ENCODE measurements at regions not wholly inside any gene's neighbourhood (a gene's known extent, or its start where the extent isn't known, plus 50 kb on each side); places are given as distances from the start of the nearest gene placed in this dataset.
"Not testable (repeated sequence)": the region's sequence is repeated elsewhere in the genome, so short reads cannot be mapped to it uniquely, and the experiment has no call there.

DNA sequence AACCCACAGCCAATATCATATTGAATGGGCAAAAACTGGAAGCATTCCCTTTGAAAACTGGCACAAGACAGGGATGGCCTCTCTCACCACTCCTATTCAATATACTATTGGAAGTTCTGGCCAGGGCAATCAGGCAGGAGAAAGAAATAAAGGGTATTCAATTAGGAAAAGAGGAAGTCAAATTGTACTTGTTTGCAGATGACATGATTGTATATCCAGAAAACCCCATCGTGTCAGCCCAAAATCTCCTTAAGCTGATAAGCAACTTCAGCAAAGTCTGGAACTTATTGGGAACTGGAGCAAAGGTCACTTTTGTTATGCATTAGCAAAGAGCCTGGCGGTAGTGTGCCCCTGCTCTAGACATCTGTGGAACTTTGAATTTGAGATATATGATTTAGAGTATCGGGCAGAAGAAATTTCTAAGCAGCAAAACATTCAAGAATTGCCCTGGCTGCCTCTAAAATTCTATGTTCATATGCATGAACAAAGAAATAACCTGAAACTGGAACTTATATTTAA lies 53.4 kb upstream of the PSMA1 start:
- not testable (repeated sequence) for H3K36me3 ChIP-seq (ENCODE audit: control insufficient read depth, insufficient read depth, low read length); H3K4me3 ChIP-seq (replicated peaks; ENCODE audit: low read depth, low read length); H3K27me3 ChIP-seq (replicated peaks; ENCODE audit: control insufficient read depth, insufficient read depth, low read length); DNase-seq (ENCODE audit: extremely low read depth, insufficient read length)

DNA sequence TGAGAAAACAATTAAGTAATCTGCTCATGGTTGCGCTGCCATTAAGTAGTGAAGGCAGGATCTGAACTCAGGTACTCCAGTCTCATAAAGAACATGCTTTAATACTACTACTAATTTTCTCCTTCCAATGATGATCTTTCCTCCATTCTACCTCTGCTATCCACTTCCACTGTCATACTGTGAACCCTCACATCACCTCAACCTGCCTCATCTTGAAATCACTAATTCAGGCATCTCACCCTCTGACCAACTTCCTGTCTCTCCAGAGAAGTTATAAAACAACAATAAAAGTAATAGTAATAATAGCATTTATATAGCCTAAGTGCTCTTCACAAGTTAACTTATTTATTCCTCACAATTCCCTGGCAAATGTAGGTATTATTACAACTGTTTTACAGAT lies 57.1 kb upstream of the PSMA1 start:
- Histone ChIP-seq H3K36me3 (ENCODE audit: control insufficient read depth, insufficient read depth, low read length) (no peaks in the 10 kb centered on the region), H3K4me3 (replicated peaks; ENCODE audit: low read depth, low read length) (no peak overlapping the region), H3K27me3 (replicated peaks; ENCODE audit: control insufficient read depth, insufficient read depth, low read length) (no peaks in the 10 kb centered on the region)
- TF ChIP-seq, protein P1, sequence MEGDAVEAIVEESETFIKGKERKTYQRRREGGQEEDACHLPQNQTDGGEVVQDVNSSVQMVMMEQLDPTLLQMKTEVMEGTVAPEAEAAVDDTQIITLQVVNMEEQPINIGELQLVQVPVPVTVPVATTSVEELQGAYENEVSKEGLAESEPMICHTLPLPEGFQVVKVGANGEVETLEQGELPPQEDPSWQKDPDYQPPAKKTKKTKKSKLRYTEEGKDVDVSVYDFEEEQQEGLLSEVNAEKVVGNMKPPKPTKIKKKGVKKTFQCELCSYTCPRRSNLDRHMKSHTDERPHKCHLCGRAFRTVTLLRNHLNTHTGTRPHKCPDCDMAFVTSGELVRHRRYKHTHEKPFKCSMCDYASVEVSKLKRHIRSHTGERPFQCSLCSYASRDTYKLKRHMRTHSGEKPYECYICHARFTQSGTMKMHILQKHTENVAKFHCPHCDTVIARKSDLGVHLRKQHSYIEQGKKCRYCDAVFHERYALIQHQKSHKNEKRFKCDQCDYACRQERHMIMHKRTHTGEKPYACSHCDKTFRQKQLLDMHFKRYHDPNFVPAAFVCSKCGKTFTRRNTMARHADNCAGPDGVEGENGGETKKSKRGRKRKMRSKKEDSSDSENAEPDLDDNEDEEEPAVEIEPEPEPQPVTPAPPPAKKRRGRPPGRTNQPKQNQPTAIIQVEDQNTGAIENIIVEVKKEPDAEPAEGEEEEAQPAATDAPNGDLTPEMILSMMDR (IDR thresholded peaks at IDR 0.05; ENCODE audit: insufficient read depth, low read length, poor library complexity, severe bottlenecking), result no peak
- no peak for DNase-seq (ENCODE audit: extremely low read depth, insufficient read length)

DNA sequence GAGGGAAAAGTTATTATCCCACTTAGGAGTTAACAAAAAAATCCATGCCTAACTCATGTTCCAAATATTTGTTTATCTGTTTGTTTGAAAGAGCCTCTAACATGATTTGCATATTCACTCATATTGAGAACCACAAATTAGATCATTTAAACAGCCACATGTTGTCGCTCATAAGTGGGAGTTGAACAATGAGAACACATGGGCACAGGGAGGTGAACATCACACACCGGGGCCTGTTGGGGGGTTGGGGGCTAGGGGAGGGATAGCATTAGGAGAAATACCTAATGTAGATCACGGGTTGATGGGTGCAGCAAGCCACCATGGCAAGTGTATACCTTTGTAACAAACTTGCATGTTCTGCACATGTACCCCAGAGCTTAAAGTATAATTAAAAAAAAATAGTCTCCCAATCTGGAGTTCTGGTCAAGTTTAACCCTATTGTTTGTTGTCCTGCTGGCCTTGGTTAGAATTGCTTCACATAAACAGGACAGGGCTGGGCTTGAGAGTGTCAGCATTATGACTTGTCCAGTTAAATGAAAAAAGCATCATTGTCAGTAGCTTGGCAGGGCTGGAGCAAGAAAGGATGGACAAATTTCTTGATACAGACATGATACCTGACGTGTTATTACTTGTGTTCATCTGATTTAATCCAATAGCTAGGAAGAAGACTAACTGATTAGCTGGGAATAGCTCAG lies 57.8 kb upstream of the PSMA1 start:
- TF ChIP-seq, protein P1 (IDR thresholded peaks at IDR 0.05; ENCODE audit: insufficient read depth, low read length, poor library complexity, severe bottlenecking), result no peak
- no peaks in the 10 kb centered on the region for H3K36me3 ChIP-seq (ENCODE audit: control insufficient read depth, insufficient read depth, low read length)
- DNase-seq (ENCODE audit: extremely low read depth, insufficient read length), result peak; percentile 13
- no peak overlapping the region for H3K4me3 ChIP-seq (replicated peaks; ENCODE audit: low read depth, low read length)
- H3K27me3 ChIP-seq (replicated peaks; ENCODE audit: control insufficient read depth, insufficient read depth, low read length), result no peaks in the 10 kb centered on the region

DNA sequence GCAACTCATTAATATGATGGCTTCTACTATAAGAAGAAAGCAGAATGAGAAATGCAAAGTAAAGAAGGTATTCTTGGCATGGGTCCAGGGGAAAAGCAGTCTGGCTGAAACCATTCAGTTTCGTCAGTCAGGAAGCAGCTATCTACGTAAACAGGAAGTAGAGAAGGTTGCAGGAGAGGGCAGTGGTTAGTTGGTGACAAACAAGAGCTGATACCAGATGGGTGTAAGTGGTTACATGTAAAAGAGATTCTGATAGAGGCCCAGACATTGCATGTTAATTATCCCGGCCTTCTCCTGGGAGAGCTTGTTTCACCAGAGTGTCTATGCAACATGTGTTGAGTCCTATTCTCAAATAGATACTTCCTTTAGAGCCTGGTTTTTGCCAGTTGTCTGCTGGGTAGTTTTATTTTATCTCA lies 58.4 kb upstream of the PSMA1 start:
- H3K27me3 ChIP-seq (replicated peaks; ENCODE audit: control insufficient read depth, insufficient read depth, low read length), result no peaks in the 10 kb centered on the region
- H3K4me3 ChIP-seq (replicated peaks; ENCODE audit: low read depth, low read length), result no peak overlapping the region
- H3K36me3 ChIP-seq (ENCODE audit: control insufficient read depth, insufficient read depth, low read length), result no peaks in the 10 kb centered on the region
- TF ChIP-seq, protein P1 (IDR thresholded peaks at IDR 0.05; ENCODE audit: insufficient read depth, low read length, poor library complexity, severe bottlenecking), result no peak
- DNase-seq (ENCODE audit: extremely low read depth, insufficient read length), result peak; percentile 45

DNA sequence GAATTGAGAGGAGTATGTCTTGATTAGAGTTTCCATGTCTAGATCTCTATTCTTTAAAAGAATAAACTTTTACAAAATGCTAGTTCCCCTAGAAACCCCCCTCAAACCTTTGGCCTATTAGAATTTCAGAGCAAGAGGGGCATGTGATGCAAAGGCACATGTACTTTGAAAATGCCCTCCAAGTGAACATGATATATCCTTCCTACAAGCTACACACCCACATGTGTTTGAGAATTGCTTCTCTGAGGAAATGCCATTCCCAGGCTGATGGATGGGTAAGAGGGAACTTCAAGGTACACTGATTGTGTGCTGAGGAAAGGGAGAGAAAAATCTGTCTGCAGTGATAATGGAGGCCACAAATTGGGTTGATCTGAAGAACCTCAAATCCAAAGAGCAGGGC lies 59.5 kb upstream of the PSMA1 start:
- Histone ChIP-seq H3K36me3 (ENCODE audit: control insufficient read depth, insufficient read depth, low read length) (no peaks in the 10 kb centered on the region), H3K4me3 (replicated peaks; ENCODE audit: low read depth, low read length) (no peak overlapping the region), H3K27me3 (replicated peaks; ENCODE audit: control insufficient read depth, insufficient read depth, low read length) (no peaks in the 10 kb centered on the region)
- no peak for DNase-seq (ENCODE audit: extremely low read depth, insufficient read length)
- TF ChIP-seq, protein P1 (IDR thresholded peaks at IDR 0.05; ENCODE audit: insufficient read depth, low read length, poor library complexity, severe bottlenecking), result no peak

DNA sequence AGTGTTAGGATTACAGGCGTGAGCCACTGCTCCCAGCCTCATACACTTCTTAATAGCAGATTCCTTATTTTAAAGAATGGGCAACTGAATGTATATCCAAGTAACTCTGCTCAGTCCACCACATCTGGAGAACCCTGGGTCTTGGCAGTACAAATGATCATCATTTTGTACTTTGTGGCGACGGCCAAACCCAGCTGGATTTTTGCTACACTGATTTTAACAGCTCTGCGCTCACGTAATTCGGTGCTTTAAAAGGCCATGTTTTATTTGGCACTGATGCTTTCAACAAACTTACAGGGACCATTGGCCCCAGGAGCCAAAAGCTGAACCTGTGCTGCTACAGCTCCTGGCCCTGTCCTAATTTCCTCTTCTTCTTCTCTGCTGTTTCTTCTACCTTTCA lies 60.8 kb upstream of the PDE3B start:
- DNase-seq (ENCODE audit: extremely low read depth, insufficient read length), result no peak
- no peak overlapping the region for H3K4me3 ChIP-seq (replicated peaks; ENCODE audit: low read depth, low read length)
- TF ChIP-seq, protein P1 (IDR thresholded peaks at IDR 0.05; ENCODE audit: insufficient read depth, low read length, poor library complexity, severe bottlenecking), result no peak
- H3K36me3 ChIP-seq (ENCODE audit: control insufficient read depth, insufficient read depth, low read length), result no peaks in the 10 kb centered on the region
- no peaks in the 10 kb centered on the region for H3K27me3 ChIP-seq (replicated peaks; ENCODE audit: control insufficient read depth, insufficient read depth, low read length)
